Kidney (tissue), 13 donors: ENCODE measurements at regions not wholly inside any gene's neighbourhood (a gene's known extent, or its start where the extent isn't known, plus 50 kb on each side); places are given as distances from the start of the nearest gene placed in this dataset.

Source experiments
- DNase-seq, 5 donors: peaks; one replicate each; pipeline ENCODE4 v3.0.0-alpha.2; 2013 to 2020
- FAIRE-seq: peaks from 2 replicates; lab custom pipeline; 2012; peaks lifted over from hg19 to GRCh38; lab: Jason Lieb, UNC
- H3K27ac ChIP-seq, 2 donors: one replicate each; pipeline ENCODE4 v1.7.0; 2013; ENCODE audit warnings: low read depth in 2 of 2, low read length in 2 of 2, inconsistent platforms in 1 of 2
- H3K27me3 ChIP-seq: one replicate; pipeline ENCODE4 v1.7.1; 2013; ENCODE audit warnings: low read length, inconsistent platforms; ENCODE audit not compliant: control insufficient read depth, insufficient read depth
- H3K36me3 ChIP-seq, 3 donors: one replicate each; pipeline versions ENCODE4 v1.7.0 to v1.7.1; 2013; ENCODE audit warnings: low read length in 3 of 3, control low read depth in 1 of 3, inconsistent platforms in 1 of 3; ENCODE audit not compliant: insufficient read depth in 3 of 3, control insufficient read depth in 2 of 3
- H3K4me1 ChIP-seq, 3 donors: one replicate each; pipeline versions ENCODE4 v1.7.0 to v1.7.1; 2013; ENCODE audit warnings: low read length in 3 of 3, inconsistent platforms in 1 of 3, low read depth in 1 of 3; ENCODE audit not compliant: control insufficient read depth in 2 of 3, insufficient read depth in 2 of 3
- H3K4me3 ChIP-seq, 3 donors: one replicate each; pipeline versions ENCODE4 v1.7.0 to v1.8.1; 2013; ENCODE audit warnings: low read length in 3 of 3, control low read depth in 1 of 3, inconsistent platforms in 1 of 3
- H3K9ac ChIP-seq, 3 donors: one replicate each; pipeline versions ENCODE4 v1.7.0 to v1.7.1; 2013; ENCODE audit warnings: low read length in 3 of 3, control low read depth in 1 of 3, inconsistent platforms in 1 of 3
- H3K9me3 ChIP-seq, 3 donors: one replicate each; pipeline versions ENCODE4 v1.7.0 to v1.7.1; 2013; ENCODE audit warnings: low read length in 3 of 3, control low read depth in 1 of 3, inconsistent platforms in 1 of 3; ENCODE audit not compliant: control insufficient read depth in 2 of 3, insufficient read depth in 1 of 3
- CTCF ChIP-seq: IDR thresholded peaks from 3 replicates; pipeline ENCODE4 v1.5.1; 2012; ENCODE audit warnings: mild to moderate bottlenecking, moderate library complexity, borderline replicate concordance; ENCODE audit not compliant: insufficient read depth; ENCODE audit errors: extremely low read depth
- intact Hi-C: fragments of 100-400 bp; cut with DNase I; formaldehyde crosslinking; loops from one replicate; pipeline ENCODE4 v1.11.1; 2022
- donor health status: control.
- donor health status: control.
- donor health status: control.
- donor health status: control.
- donor health status: control.
- donor health status: DM: yes; HTN: yes; CAD: no.
- donor health status: Normal renal cell carcinoma (clear cell type).

GRCh38 chr9:788777-789176 is 52.7 kb upstream of the DMRT1 start:
- H3K36me3 ChIP-seq, result no peaks in the 10 kb centered on the region
- no peak for DNase-seq
- TF ChIP-seq CTCF, result no peak
- no peaks in the 10 kb centered on the region for H3K9me3 ChIP-seq
- H3K27me3 ChIP-seq, result no peaks in the 10 kb centered on the region
- no peak overlapping the region for H3K27ac ChIP-seq
- intact Hi-C loops, result no loop called here
- no peak overlapping the region for H3K9ac ChIP-seq
- no peak overlapping the region for H3K4me3 ChIP-seq
- no peak for FAIRE-seq
- no peaks in the 10 kb centered on the region for H3K4me1 ChIP-seq
